ENCODE measurements at regions not wholly inside any gene's neighbourhood (a gene's known extent, or its start where the extent isn't known, plus 50 kb on each side); places are given as distances from the start of the nearest gene placed in this dataset.
"Not testable (repeated sequence)": the region's sequence is repeated elsewhere in the genome, so short reads cannot be mapped to it uniquely, and the experiment has no call there.

GRCh38 chr12:115868624-115869023 lies 408.9 kb downstream of the MED13L start:
- no peak overlapping the region for H3K4me3 ChIP-seq (ENCODE audit: low read depth in 1 of 2, low read length in 1 of 2)
- H3K9me3 ChIP-seq = no peaks in the 10 kb centered on the region
- H3K27me3 ChIP-seq = peaks cover 27% of the 10 kb centered on the region
- no peak overlapping the region for H3K27ac ChIP-seq
- no peaks in the 10 kb centered on the region for H3K36me3 ChIP-seq
- H3K4me1 ChIP-seq (ENCODE audit: control insufficient read depth in 1 of 2, insufficient read depth in 1 of 2, low read depth in 1 of 2, low read length in 1 of 2) = no peaks in the 10 kb centered on the region
- TF ChIP-seq, protein P1, sequence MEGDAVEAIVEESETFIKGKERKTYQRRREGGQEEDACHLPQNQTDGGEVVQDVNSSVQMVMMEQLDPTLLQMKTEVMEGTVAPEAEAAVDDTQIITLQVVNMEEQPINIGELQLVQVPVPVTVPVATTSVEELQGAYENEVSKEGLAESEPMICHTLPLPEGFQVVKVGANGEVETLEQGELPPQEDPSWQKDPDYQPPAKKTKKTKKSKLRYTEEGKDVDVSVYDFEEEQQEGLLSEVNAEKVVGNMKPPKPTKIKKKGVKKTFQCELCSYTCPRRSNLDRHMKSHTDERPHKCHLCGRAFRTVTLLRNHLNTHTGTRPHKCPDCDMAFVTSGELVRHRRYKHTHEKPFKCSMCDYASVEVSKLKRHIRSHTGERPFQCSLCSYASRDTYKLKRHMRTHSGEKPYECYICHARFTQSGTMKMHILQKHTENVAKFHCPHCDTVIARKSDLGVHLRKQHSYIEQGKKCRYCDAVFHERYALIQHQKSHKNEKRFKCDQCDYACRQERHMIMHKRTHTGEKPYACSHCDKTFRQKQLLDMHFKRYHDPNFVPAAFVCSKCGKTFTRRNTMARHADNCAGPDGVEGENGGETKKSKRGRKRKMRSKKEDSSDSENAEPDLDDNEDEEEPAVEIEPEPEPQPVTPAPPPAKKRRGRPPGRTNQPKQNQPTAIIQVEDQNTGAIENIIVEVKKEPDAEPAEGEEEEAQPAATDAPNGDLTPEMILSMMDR (IDR thresholded peaks at IDR 0.05) = no peak

GRCh38 chr12:115867854-115868253 lies 409.6 kb downstream of the MED13L start:
- H3K36me3 ChIP-seq = no peaks in the 10 kb centered on the region
- no peak overlapping the region for H3K27ac ChIP-seq
- no peaks in the 10 kb centered on the region for H3K4me1 ChIP-seq (ENCODE audit: control insufficient read depth in 1 of 2, insufficient read depth in 1 of 2, low read depth in 1 of 2, low read length in 1 of 2)
- no peak overlapping the region for H3K4me3 ChIP-seq (ENCODE audit: low read depth in 1 of 2, low read length in 1 of 2)
- TF ChIP-seq, protein P1 (IDR thresholded peaks at IDR 0.05) = no peak
- H3K27me3 ChIP-seq = peaks cover 26% of the 10 kb centered on the region
- no peaks in the 10 kb centered on the region for H3K9me3 ChIP-seq

GRCh38 chr12:115866909-115867525 lies 410.5 kb downstream of the MED13L start:
- no peak overlapping the region for H3K27ac ChIP-seq
- no peaks in the 10 kb centered on the region for H3K36me3 ChIP-seq
- H3K9me3 ChIP-seq = no peaks in the 10 kb centered on the region
- TF ChIP-seq, protein P1 (IDR thresholded peaks at IDR 0.05) = no peak
- peaks cover 28% of the 10 kb centered on the region for H3K27me3 ChIP-seq
- H3K4me1 ChIP-seq (ENCODE audit: control insufficient read depth in 1 of 2, insufficient read depth in 1 of 2, low read depth in 1 of 2, low read length in 1 of 2) = no peaks in the 10 kb centered on the region
- H3K4me3 ChIP-seq (ENCODE audit: low read depth in 1 of 2, low read length in 1 of 2) = no peak overlapping the region

- H3K4me1 ChIP-seq (ENCODE audit: control insufficient read depth in 1 of 2, insufficient read depth in 1 of 2, low read depth in 1 of 2, low read length in 1 of 2); H3K9me3 ChIP-seq; H3K4me3 ChIP-seq (ENCODE audit: low read depth in 1 of 2, low read length in 1 of 2); H3K27ac ChIP-seq; H3K36me3 ChIP-seq: not testable (repeated sequence)
- H3K27me3 ChIP-seq = peaks cover 35% of the 10 kb centered on the region
These were observed 411.2 kb downstream of the MED13L start for GRCh38 chr12:115866281-115866680.

DNA sequence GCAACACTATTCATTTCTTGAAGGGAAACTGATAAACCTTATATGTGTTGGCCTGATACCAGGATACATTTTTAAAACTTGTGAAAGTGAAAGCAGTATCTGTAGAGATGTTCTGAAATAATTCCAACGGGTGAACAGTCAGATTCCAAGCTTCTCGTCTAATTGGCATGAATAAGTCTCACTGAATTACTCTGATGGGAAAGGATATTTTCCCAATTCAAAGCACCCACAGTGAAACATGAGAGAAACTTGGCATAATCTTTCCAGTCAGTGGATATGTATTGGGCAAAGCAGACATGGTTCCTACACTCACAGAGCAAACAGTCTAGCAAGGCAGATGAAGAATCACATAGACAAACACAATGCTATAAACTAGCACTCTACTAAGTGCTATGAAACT lies 413.1 kb downstream of the MED13L start:
- no peaks in the 10 kb centered on the region for H3K9me3 ChIP-seq
- TF ChIP-seq, protein P1 (IDR thresholded peaks at IDR 0.05) = no peak
- no peaks in the 10 kb centered on the region for H3K36me3 ChIP-seq

DNA sequence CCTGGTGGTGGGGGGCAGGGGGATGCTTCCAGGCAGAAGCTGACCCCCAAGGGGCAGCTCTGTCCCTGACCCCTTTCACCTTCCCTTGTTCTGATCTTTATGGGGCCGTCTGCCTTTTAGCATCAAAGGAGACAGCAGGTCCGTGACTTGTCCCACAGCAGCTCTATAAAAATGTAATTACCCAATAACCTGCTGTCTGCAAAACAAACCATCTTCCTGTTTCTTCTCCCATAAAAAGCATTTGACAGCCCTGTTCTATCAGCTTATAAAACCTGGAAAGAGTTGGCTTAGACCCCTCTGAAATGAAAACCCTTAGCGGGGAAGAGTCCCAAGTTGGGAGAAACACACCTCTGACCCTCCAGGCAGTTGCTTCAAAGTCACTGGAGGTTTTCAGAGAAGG lies 416.9 kb downstream of the MED13L start:
- H3K36me3 ChIP-seq = no peaks in the 10 kb centered on the region
- TF ChIP-seq, protein P1 (IDR thresholded peaks at IDR 0.05) = no peak
- no peaks in the 10 kb centered on the region for H3K9me3 ChIP-seq
- H3K4me1 ChIP-seq (ENCODE audit: control insufficient read depth in 1 of 2, insufficient read depth in 1 of 2, low read depth in 1 of 2, low read length in 1 of 2) = no peaks in the 10 kb centered on the region
- no peak overlapping the region for H3K4me3 ChIP-seq (ENCODE audit: low read depth in 1 of 2, low read length in 1 of 2)
- peaks cover 49% of the 10 kb centered on the region for H3K27me3 ChIP-seq
- no peak overlapping the region for H3K27ac ChIP-seq

More for the DNA sequence above, 413.1 kb downstream of the MED13L start:
- no peak overlapping the region for H3K27ac ChIP-seq
- H3K4me3 ChIP-seq (ENCODE audit: low read depth in 1 of 2, low read length in 1 of 2) = no peak overlapping the region
- no peaks in the 10 kb centered on the region for H3K4me1 ChIP-seq (ENCODE audit: control insufficient read depth in 1 of 2, insufficient read depth in 1 of 2, low read depth in 1 of 2, low read length in 1 of 2)
- peaks cover 48% of the 10 kb centered on the region for H3K27me3 ChIP-seq
